ENCODE measurements at regions not wholly inside any gene's neighbourhood (a gene's known extent, or its start where the extent isn't known, plus 50 kb on each side); places are given as distances from the start of the nearest gene placed in this dataset.

DNA sequence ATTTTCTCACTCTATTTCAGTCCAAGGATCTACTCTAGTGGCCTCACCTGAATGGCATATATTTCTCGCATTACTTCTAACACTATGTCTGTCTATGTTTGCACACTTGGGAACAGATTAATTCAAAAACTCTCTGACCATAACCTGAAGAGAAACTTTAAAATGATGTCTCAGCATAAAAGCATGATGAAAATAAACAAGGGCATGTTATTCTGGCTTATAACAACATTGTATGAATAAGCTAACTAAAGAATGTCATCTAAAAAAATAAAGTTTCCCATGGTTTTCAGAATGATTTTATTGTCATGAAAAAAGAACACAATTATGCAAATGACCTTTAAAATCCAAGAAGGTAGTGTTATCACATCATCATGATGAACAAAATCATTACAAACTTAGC is 85.5 kb upstream of the ROBO2 start:
- TF ChIP-seq, protein P1, sequence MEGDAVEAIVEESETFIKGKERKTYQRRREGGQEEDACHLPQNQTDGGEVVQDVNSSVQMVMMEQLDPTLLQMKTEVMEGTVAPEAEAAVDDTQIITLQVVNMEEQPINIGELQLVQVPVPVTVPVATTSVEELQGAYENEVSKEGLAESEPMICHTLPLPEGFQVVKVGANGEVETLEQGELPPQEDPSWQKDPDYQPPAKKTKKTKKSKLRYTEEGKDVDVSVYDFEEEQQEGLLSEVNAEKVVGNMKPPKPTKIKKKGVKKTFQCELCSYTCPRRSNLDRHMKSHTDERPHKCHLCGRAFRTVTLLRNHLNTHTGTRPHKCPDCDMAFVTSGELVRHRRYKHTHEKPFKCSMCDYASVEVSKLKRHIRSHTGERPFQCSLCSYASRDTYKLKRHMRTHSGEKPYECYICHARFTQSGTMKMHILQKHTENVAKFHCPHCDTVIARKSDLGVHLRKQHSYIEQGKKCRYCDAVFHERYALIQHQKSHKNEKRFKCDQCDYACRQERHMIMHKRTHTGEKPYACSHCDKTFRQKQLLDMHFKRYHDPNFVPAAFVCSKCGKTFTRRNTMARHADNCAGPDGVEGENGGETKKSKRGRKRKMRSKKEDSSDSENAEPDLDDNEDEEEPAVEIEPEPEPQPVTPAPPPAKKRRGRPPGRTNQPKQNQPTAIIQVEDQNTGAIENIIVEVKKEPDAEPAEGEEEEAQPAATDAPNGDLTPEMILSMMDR (IDR thresholded peaks at IDR 0.05) = no peak
- no peak for TF ChIP-seq POLR2A (IDR thresholded peaks at IDR 0.05)

Measured in testis (tissue), 2 donors.